Neutrophil (primary cell): ENCODE measurements at regions not wholly inside any gene's neighbourhood (a gene's known extent, or its start where the extent isn't known, plus 50 kb on each side); places are given as distances from the start of the nearest gene placed in this dataset.

ENCODE experiments used
- H3K27ac ChIP-seq: fragments of 200-600 bp; sonication (generic); 2 replicates; pipeline ENCODE4 v1.5.1; 2016; ENCODE audit warnings: mild to moderate bottlenecking, moderate library complexity
- H3K27me3 ChIP-seq: fragments of 200-600 bp; sonication (generic); 2 replicates; pipeline ENCODE4 v1.6.0; 2016; ENCODE audit warnings: mild to moderate bottlenecking
- H3K36me3 ChIP-seq: fragments of 200-600 bp; sonication (generic); 2 replicates; pipeline ENCODE4 v1.5.1; 2017
- H3K4me1 ChIP-seq, 2 experiments: fragments of 200-600 bp in 1 of 2; sonication (generic) in 1 of 2; 1 replicate in 1 of 2; 2 replicates in 1 of 2; pipeline versions ENCODE4 v1.5.1 to v1.6.1; 2013 to 2016; ENCODE audit warnings: low read depth in 1 of 2, low read length in 1 of 2, mild to moderate bottlenecking in 1 of 2, moderate library complexity in 1 of 2; ENCODE audit not compliant: control insufficient read depth in 1 of 2, insufficient read depth in 1 of 2
- H3K4me3 ChIP-seq, 2 experiments: fragments of 200-600 bp in 1 of 2; sonication (generic) in 1 of 2; 1 replicate in 1 of 2; 2 replicates in 1 of 2; pipeline ENCODE4 v1.5.1; 2013 to 2016; ENCODE audit warnings: low read depth in 1 of 2, low read length in 1 of 2, mild to moderate bottlenecking in 1 of 2, moderate library complexity in 1 of 2
- H3K9me3 ChIP-seq: fragments of 200-600 bp; sonication (generic); 2 replicates; pipeline ENCODE4 v1.5.1; 2016
- TF ChIP-seq, protein P1 (sequence below): fragments of 200-600 bp; sonication (generic); IDR thresholded peaks from 2 replicates; pipeline ENCODE4 v1.5.1; 2016; ENCODE audit warnings: antibody characterized with exemption

DNA sequence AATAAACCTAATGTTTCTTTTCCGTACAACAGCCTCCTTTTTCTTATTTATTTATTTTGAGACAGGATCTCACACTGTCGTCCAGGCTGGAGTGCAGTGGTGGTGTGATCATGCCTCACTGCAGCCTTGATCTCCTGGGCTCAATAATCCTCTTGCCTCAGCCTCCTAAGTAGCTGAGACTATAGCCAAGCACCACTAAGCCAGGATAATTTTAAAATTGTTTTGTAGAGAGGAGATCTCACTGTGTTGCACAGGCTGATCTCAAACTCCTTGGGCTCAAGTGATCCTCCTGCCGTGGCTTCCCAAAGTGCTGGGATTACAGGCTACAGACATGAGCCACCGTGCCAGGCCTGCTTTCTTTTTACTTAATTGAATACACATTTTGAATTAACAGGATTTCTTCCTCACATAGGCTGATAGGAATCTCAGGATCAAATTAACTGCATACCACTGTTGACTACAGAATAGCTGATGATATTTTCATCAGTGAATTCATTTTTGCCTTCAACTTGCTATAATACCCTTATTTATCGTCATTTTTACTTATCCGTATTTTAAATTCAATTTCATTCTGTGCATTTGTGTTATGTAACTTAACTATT is 2010.5 kb downstream of the NCAM2 start:
- Histone ChIP-seq H3K4me3 (no peak overlapping the region), H3K36me3 (no peaks in the 10 kb centered on the region), H3K27ac (no peak overlapping the region), H3K4me1 (no peaks in the 10 kb centered on the region), H3K27me3 (no peaks in the 10 kb centered on the region), H3K9me3 (no peaks in the 10 kb centered on the region)
- TF ChIP-seq, protein P1, sequence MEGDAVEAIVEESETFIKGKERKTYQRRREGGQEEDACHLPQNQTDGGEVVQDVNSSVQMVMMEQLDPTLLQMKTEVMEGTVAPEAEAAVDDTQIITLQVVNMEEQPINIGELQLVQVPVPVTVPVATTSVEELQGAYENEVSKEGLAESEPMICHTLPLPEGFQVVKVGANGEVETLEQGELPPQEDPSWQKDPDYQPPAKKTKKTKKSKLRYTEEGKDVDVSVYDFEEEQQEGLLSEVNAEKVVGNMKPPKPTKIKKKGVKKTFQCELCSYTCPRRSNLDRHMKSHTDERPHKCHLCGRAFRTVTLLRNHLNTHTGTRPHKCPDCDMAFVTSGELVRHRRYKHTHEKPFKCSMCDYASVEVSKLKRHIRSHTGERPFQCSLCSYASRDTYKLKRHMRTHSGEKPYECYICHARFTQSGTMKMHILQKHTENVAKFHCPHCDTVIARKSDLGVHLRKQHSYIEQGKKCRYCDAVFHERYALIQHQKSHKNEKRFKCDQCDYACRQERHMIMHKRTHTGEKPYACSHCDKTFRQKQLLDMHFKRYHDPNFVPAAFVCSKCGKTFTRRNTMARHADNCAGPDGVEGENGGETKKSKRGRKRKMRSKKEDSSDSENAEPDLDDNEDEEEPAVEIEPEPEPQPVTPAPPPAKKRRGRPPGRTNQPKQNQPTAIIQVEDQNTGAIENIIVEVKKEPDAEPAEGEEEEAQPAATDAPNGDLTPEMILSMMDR: no peak

DNA sequence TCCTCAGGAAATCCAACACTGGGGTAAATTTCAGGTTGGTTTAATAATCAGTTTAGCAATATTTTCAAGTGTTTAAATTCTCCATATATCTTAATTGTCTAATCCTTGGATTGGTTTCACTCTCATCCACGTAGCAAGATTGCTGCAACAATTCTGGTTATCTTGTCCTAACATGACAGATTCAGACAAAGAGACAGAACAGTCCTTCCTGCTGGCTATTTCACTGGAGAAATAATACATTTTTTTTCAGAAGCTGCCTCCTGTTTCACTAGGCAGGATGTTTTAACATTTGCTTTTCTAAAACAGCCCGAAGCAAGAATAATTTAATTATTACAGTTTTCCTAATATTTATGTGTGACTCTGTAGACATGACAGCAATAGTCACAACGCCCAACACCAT is 2011.2 kb downstream of the NCAM2 start:
- H3K9me3 ChIP-seq: no peaks in the 10 kb centered on the region
- no peaks in the 10 kb centered on the region for H3K4me1 ChIP-seq
- TF ChIP-seq, protein P1: no peak
- H3K4me3 ChIP-seq: no peak overlapping the region
- no peak overlapping the region for H3K27ac ChIP-seq
- H3K36me3 ChIP-seq: no peaks in the 10 kb centered on the region
- no peaks in the 10 kb centered on the region for H3K27me3 ChIP-seq

- Histone ChIP-seq H3K27me3 (no peaks in the 10 kb centered on the region), H3K36me3 (no peaks in the 10 kb centered on the region), H3K4me1 (no peaks in the 10 kb centered on the region), H3K9me3 (no peaks in the 10 kb centered on the region), H3K27ac (no peak overlapping the region), H3K4me3 (no peak overlapping the region)
- TF ChIP-seq, protein P1: no peak
Observed at GRCh38 chr21:23014021-23014420, 2015.8 kb downstream of the NCAM2 start.

- Histone ChIP-seq H3K9me3 (no peaks in the 10 kb centered on the region), H3K27ac (no peak overlapping the region)
- TF ChIP-seq, protein P1: no peak
Observed at GRCh38 chr21:23016617-23017016, 2018.4 kb downstream of the NCAM2 start.

DNA sequence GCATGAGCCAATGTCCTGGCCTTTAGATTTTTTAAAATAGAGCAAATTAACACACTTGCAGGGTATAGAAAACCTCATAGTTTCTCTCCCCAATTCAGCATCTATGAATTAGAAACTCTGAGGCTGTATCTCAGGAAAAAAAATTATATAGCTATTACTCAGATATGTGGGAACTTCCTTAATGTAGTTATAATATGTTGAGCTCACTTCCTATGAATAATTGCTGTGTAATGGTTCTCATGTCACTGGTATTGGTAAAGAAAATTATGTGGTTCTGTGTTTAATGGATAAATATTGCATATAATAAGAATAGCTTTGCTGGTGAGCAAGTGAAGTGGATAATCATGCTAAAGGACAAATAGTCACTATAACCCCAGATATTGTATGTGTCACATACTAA is 2019.8 kb downstream of the NCAM2 start:
- TF ChIP-seq, protein P1: no peak
- H3K4me1 ChIP-seq: no peaks in the 10 kb centered on the region
- H3K36me3 ChIP-seq: no peaks in the 10 kb centered on the region
- no peak overlapping the region for H3K27ac ChIP-seq
- no peaks in the 10 kb centered on the region for H3K27me3 ChIP-seq
- no peaks in the 10 kb centered on the region for H3K9me3 ChIP-seq
- H3K4me3 ChIP-seq: no peak overlapping the region

More at GRCh38 chr21:23016617-23017016, 2018.4 kb downstream of the NCAM2 start:
- no peaks in the 10 kb centered on the region for H3K36me3 ChIP-seq
- no peak overlapping the region for H3K4me3 ChIP-seq
- no peaks in the 10 kb centered on the region for H3K27me3 ChIP-seq
- no peaks in the 10 kb centered on the region for H3K4me1 ChIP-seq

DNA sequence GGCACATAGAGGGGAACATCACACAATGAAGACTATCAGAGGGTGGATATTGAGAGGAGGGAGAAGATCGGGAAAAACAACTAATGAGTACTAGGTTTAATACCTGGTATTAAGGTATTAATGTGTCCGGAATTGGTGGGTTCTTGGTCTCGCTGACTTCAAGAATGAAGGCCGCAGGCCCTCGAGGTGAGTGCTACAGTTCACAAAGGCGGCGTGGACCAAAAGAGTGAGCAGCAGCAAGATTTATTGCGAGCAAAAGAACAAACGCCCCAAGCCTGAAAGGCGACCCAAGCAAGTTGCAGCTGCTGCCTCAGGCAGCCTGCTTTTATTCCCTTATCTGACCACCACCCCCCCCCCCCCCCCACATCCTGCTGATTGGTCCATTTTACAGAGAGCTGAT is 2022.8 kb downstream of the NCAM2 start:
- H3K36me3 ChIP-seq: no peaks in the 10 kb centered on the region
- no peaks in the 10 kb centered on the region for H3K27me3 ChIP-seq
- no peaks in the 10 kb centered on the region for H3K4me1 ChIP-seq
- H3K9me3 ChIP-seq: no peaks in the 10 kb centered on the region
- H3K27ac ChIP-seq: no peak overlapping the region
- H3K4me3 ChIP-seq: no peak overlapping the region
- TF ChIP-seq, protein P1: no peak
